SK-N-SH treated with all-trans-retinoic acid at 6 μM for 48 hours (cell line): ENCODE measurements at regions not wholly inside any gene's neighbourhood (a gene's known extent, or its start where the extent isn't known, plus 50 kb on each side); places are given as distances from the start of the nearest gene placed in this dataset.

Experiments
- ATAC-seq: fragments of 200-7000 bp; cut with Tn5 transposase; 3 replicates; pipeline ENCODE4 v1.9.1; 2020; ENCODE audit warnings: mild to moderate bottlenecking, moderate library complexity
- ARNTL ChIP-seq: fragments of 450-650 bp; formaldehyde crosslinking; IDR thresholded peaks from 2 replicates; pipeline ENCODE4 v1.5.0; 2020; ENCODE audit warnings: low read depth, mild to moderate bottlenecking, moderate library complexity, borderline replicate concordance
- BACH2 ChIP-seq: fragments of 250-450 bp; sonication (Bioruptor Pico); IDR thresholded peaks from 2 replicates; pipeline ENCODE4 v1.9.0; 2021; ENCODE audit warnings: mild to moderate bottlenecking, borderline replicate concordance
- CSDC2 ChIP-seq: fragments of 250-450 bp; sonication (Bioruptor Pico); IDR thresholded peaks from 2 replicates; pipeline ENCODE4 v1.5.0; 2020; ENCODE audit warnings: mild to moderate bottlenecking, moderate library complexity
- CSRNP3 ChIP-seq: fragments of 250-450 bp; sonication (Bioruptor Pico); IDR thresholded peaks from 2 replicates; pipeline ENCODE4 v1.5.1; 2021; ENCODE audit warnings: mild to moderate bottlenecking, moderate library complexity
- ESRRG ChIP-seq: fragments of 250-450 bp; sonication (Bioruptor Pico); IDR thresholded peaks from 2 replicates; pipeline ENCODE4 v1.6.1; 2021; ENCODE audit warnings: mild to moderate bottlenecking
- GLIS3 ChIP-seq: fragments of 250-450 bp; sonication (Bioruptor Pico); IDR thresholded peaks from 2 replicates; pipeline ENCODE4 v1.5.0; 2020; ENCODE audit warnings: mild to moderate bottlenecking, moderate library complexity
- ISL1 ChIP-seq: fragments of 250-450 bp; sonication (Bioruptor Pico); IDR thresholded peaks from 2 replicates; pipeline ENCODE4 v2.1.2; 2022; ENCODE audit warnings: mild to moderate bottlenecking, moderate library complexity
- POU6F1 ChIP-seq: fragments of 250-450 bp; sonication (Bioruptor Pico); IDR thresholded peaks from 2 replicates; pipeline ENCODE4 v1.8.0; 2021; ENCODE audit warnings: low read depth, mild to moderate bottlenecking, moderate library complexity, borderline replicate concordance
- PPARA ChIP-seq: fragments of 250-450 bp; sonication (Bioruptor Pico); IDR thresholded peaks from 2 replicates; pipeline ENCODE4 v1.5.0; 2020; ENCODE audit warnings: mild to moderate bottlenecking, borderline replicate concordance
- RARB ChIP-seq: fragments of 250-450 bp; sonication (Bioruptor Pico); IDR thresholded peaks from 2 replicates; pipeline ENCODE4 v1.8.0; 2021; ENCODE audit warnings: mild to moderate bottlenecking, moderate library complexity
- SNAI2 ChIP-seq: fragments of 250-450 bp; sonication (Bioruptor Pico); IDR thresholded peaks from 2 replicates; pipeline ENCODE4 v1.5.0; 2020; ENCODE audit warnings: mild to moderate bottlenecking, moderate library complexity
- TCF4 ChIP-seq: fragments of 250-450 bp; sonication (Bioruptor Pico); IDR thresholded peaks from 2 replicates; pipeline ENCODE4 v1.8.0; 2021; ENCODE audit warnings: mild to moderate bottlenecking, moderate library complexity, borderline replicate concordance
- ZC3H10 ChIP-seq: fragments of 250-450 bp; sonication (Bioruptor Pico); IDR thresholded peaks from 2 replicates; pipeline ENCODE4 v1.5.1; 2021; ENCODE audit warnings: mild to moderate bottlenecking, moderate library complexity
- ZFP3 ChIP-seq: fragments of 250-450 bp; sonication (Bioruptor Pico); IDR thresholded peaks from 2 replicates; pipeline ENCODE4 v1.5.0; 2020; ENCODE audit warnings: mild to moderate bottlenecking, moderate library complexity
- ZFP30 ChIP-seq: fragments of 450-650 bp; formaldehyde crosslinking; IDR thresholded peaks from 2 replicates; pipeline ENCODE4 v1.5.0; 2022; ENCODE audit warnings: mild to moderate bottlenecking, moderate library complexity
- ZNF565 ChIP-seq: fragments of 450-650 bp; formaldehyde crosslinking; conservative IDR thresholded peaks from 2 replicates; pipeline ENCODE4 v1.5.0; 2020; ENCODE audit warnings: low read depth, mild to moderate bottlenecking, moderate library complexity
- ZNF70 ChIP-seq: fragments of 450-650 bp; formaldehyde crosslinking; IDR thresholded peaks from 2 replicates; pipeline ENCODE4 v1.5.0; 2020; ENCODE audit warnings: mild to moderate bottlenecking, moderate library complexity
- ZNF8 ChIP-seq: fragments of 450-650 bp; formaldehyde crosslinking; IDR thresholded peaks from 2 replicates; pipeline ENCODE4 v1.5.0; 2020; ENCODE audit warnings: mild to moderate bottlenecking, moderate library complexity
- TF ChIP-seq, protein P1 (sequence below): fragments of 250-450 bp; sonication (Bioruptor Pico); IDR thresholded peaks from 2 replicates; pipeline ENCODE4 v1.5.0; 2020; ENCODE audit warnings: mild to moderate bottlenecking, moderate library complexity
- TF ChIP-seq, protein P2 (sequence below): fragments of 250-450 bp; sonication (Bioruptor Pico); IDR thresholded peaks from 2 replicates; pipeline ENCODE4 v1.5.1; 2020; ENCODE audit warnings: low read depth, mild to moderate bottlenecking, moderate library complexity

GRCh38 chr6:118752803-118753202 is 101.4 kb upstream of the CEP85L start:
- no peak for ATAC-seq
- TF ChIP-seq ISL1 (CRISPR knock-in tag), result no peak
- TF ChIP-seq ZNF70, result no peak
- no peak for TF ChIP-seq ZNF8 (CRISPR knock-in tag)
- TF ChIP-seq GLIS3 (CRISPR knock-in tag), result no peak
- no peak for TF ChIP-seq CSRNP3
- TF ChIP-seq ZNF565 (CRISPR knock-in tag), result no peak
- no peak for TF ChIP-seq POU6F1 (CRISPR knock-in tag)
- TF ChIP-seq RARB, result no peak
- no peak for TF ChIP-seq ZFP30 (CRISPR knock-in tag)
- no peak for TF ChIP-seq SNAI2 (CRISPR knock-in tag)
- TF ChIP-seq ZC3H10, result no peak
- no peak for TF ChIP-seq PPARA
- TF ChIP-seq, protein P1, sequence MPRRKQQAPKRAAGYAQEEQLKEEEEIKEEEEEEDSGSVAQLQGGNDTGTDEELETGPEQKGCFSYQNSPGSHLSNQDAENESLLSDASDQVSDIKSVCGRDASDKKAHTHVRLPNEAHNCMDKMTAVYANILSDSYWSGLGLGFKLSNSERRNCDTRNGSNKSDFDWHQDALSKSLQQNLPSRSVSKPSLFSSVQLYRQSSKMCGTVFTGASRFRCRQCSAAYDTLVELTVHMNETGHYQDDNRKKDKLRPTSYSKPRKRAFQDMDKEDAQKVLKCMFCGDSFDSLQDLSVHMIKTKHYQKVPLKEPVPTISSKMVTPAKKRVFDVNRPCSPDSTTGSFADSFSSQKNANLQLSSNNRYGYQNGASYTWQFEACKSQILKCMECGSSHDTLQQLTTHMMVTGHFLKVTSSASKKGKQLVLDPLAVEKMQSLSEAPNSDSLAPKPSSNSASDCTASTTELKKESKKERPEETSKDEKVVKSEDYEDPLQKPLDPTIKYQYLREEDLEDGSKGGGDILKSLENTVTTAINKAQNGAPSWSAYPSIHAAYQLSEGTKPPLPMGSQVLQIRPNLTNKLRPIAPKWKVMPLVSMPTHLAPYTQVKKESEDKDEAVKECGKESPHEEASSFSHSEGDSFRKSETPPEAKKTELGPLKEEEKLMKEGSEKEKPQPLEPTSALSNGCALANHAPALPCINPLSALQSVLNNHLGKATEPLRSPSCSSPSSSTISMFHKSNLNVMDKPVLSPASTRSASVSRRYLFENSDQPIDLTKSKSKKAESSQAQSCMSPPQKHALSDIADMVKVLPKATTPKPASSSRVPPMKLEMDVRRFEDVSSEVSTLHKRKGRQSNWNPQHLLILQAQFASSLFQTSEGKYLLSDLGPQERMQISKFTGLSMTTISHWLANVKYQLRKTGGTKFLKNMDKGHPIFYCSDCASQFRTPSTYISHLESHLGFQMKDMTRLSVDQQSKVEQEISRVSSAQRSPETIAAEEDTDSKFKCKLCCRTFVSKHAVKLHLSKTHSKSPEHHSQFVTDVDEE (CRISPR knock-in tag), result no peak
- TF ChIP-seq, all 23 proteins: peak for 0

- no peak for ATAC-seq
- no peak for TF ChIP-seq GLIS3 (CRISPR knock-in tag)
- no peak for TF ChIP-seq ISL1 (CRISPR knock-in tag)
- TF ChIP-seq, protein P2, sequence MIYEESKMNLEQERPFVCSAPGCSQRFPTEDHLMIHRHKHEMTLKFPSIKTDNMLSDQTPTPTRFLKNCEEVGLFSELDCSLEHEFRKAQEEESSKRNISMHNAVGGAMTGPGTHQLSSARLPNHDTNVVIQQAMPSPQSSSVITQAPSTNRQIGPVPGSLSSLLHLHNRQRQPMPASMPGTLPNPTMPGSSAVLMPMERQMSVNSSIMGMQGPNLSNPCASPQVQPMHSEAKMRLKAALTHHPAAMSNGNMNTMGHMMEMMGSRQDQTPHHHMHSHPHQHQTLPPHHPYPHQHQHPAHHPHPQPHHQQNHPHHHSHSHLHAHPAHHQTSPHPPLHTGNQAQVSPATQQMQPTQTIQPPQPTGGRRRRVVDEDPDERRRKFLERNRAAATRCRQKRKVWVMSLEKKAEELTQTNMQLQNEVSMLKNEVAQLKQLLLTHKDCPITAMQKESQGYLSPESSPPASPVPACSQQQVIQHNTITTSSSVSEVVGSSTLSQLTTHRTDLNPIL (CRISPR knock-in tag), result no peak
- no peak for TF ChIP-seq POU6F1 (CRISPR knock-in tag)
- no peak for TF ChIP-seq BACH2
- TF ChIP-seq TCF4, result no peak
- TF ChIP-seq ARNTL (CRISPR knock-in tag), result no peak
- no peak for TF ChIP-seq ZNF565 (CRISPR knock-in tag)
- TF ChIP-seq ZFP3, result no peak
- TF ChIP-seq CSDC2 (CRISPR knock-in tag), result no peak
- no peak for TF ChIP-seq ZFP30 (CRISPR knock-in tag)
- TF ChIP-seq ZNF70, result no peak
- TF ChIP-seq CSRNP3, result no peak
- TF ChIP-seq ESRRG (CRISPR knock-in tag), result no peak
Measured at GRCh38 chr6:118751072-118751471, 99.7 kb upstream of the CEP85L start.

GRCh38 chr6:118750143-118750542 is 98.8 kb upstream of the CEP85L start:
- no peak for ATAC-seq
- TF ChIP-seq ARNTL (CRISPR knock-in tag) (no peak), CSDC2 (CRISPR knock-in tag) (no peak), CSRNP3 (no peak), POU6F1 (CRISPR knock-in tag) (no peak), ZFP3 (no peak), SNAI2 (CRISPR knock-in tag) (no peak), ZNF565 (CRISPR knock-in tag) (no peak), ZNF8 (CRISPR knock-in tag) (no peak)
- TF ChIP-seq, protein P1 (CRISPR knock-in tag), result no peak
